ENCODE measurements at regions not wholly inside any gene's neighbourhood (a gene's known extent, or its start where the extent isn't known, plus 50 kb on each side); places are given as distances from the start of the nearest gene placed in this dataset.

GRCh38 chr12:60710246-60710645 lies 1114.4 kb downstream of the SLC16A7 start:
- Histone ChIP-seq H3F3A (ENCODE audit: insufficient read depth, low read length, poor library complexity, severe bottlenecking) (no peaks in the 10 kb centered on the region), H3K79me2 (replicated peaks; ENCODE audit: insufficient read depth, low read length) (no peaks in the 10 kb centered on the region), H3K9me3 (ENCODE audit: low read length) (no peaks in the 10 kb centered on the region), H3K36me3 (ENCODE audit: insufficient read depth, low read length) (no peaks in the 10 kb centered on the region), H3K9me2 (ENCODE audit: insufficient read depth, low read length) (no peaks in the 10 kb centered on the region), H4K20me1 (ENCODE audit: insufficient read depth) (no peaks in the 10 kb centered on the region), H3K4me3 (ENCODE audit: low read length) (no peak overlapping the region), H2AFZ (ENCODE audit: low read depth, low read length) (no peak overlapping the region), H3K4me2 (ENCODE audit: low read length) (no peak overlapping the region), H3K27ac (ENCODE audit: low read length) (no peak overlapping the region), H3K9ac (ENCODE audit: low read length) (no peak overlapping the region), H3K27me3 (ENCODE audit: insufficient read depth, low read depth, low read length) (no peaks in the 10 kb centered on the region)
- no peak for TF ChIP-seq EZH2 (IDR thresholded peaks at IDR 0.05; ENCODE audit: borderline replicate concordance, insufficient read depth, low read length, poor library complexity, severe bottlenecking)
- TF ChIP-seq, protein P1, sequence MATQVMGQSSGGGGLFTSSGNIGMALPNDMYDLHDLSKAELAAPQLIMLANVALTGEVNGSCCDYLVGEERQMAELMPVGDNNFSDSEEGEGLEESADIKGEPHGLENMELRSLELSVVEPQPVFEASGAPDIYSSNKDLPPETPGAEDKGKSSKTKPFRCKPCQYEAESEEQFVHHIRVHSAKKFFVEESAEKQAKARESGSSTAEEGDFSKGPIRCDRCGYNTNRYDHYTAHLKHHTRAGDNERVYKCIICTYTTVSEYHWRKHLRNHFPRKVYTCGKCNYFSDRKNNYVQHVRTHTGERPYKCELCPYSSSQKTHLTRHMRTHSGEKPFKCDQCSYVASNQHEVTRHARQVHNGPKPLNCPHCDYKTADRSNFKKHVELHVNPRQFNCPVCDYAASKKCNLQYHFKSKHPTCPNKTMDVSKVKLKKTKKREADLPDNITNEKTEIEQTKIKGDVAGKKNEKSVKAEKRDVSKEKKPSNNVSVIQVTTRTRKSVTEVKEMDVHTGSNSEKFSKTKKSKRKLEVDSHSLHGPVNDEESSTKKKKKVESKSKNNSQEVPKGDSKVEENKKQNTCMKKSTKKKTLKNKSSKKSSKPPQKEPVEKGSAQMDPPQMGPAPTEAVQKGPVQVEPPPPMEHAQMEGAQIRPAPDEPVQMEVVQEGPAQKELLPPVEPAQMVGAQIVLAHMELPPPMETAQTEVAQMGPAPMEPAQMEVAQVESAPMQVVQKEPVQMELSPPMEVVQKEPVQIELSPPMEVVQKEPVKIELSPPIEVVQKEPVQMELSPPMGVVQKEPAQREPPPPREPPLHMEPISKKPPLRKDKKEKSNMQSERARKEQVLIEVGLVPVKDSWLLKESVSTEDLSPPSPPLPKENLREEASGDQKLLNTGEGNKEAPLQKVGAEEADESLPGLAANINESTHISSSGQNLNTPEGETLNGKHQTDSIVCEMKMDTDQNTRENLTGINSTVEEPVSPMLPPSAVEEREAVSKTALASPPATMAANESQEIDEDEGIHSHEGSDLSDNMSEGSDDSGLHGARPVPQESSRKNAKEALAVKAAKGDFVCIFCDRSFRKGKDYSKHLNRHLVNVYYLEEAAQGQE (IDR thresholded peaks at IDR 0.05; ENCODE audit: borderline replicate concordance): no peak
- TF ChIP-seq POLR2AphosphoS5 (IDR thresholded peaks at IDR 0.05): no peak
- no peak for TF ChIP-seq EP300 (conservative IDR thresholded peaks at IDR 0.05; ENCODE audit: poor library complexity, severe bottlenecking)
- no peak for TF ChIP-seq TAF1 (IDR thresholded peaks at IDR 0.05; ENCODE audit: low read depth)
- TF ChIP-seq SMC3 (conservative IDR thresholded peaks at IDR 0.05; ENCODE audit: poor library complexity): no peak
- TF ChIP-seq CTCF (IDR thresholded peaks at IDR 0.05; ENCODE audit: poor library complexity, severe bottlenecking): no peak
- TF ChIP-seq MXI1 (conservative IDR thresholded peaks at IDR 0.05; ENCODE audit: poor library complexity, severe bottlenecking): no peak
- no peak for TF ChIP-seq RAD21 (conservative IDR thresholded peaks at IDR 0.05)

DNA sequence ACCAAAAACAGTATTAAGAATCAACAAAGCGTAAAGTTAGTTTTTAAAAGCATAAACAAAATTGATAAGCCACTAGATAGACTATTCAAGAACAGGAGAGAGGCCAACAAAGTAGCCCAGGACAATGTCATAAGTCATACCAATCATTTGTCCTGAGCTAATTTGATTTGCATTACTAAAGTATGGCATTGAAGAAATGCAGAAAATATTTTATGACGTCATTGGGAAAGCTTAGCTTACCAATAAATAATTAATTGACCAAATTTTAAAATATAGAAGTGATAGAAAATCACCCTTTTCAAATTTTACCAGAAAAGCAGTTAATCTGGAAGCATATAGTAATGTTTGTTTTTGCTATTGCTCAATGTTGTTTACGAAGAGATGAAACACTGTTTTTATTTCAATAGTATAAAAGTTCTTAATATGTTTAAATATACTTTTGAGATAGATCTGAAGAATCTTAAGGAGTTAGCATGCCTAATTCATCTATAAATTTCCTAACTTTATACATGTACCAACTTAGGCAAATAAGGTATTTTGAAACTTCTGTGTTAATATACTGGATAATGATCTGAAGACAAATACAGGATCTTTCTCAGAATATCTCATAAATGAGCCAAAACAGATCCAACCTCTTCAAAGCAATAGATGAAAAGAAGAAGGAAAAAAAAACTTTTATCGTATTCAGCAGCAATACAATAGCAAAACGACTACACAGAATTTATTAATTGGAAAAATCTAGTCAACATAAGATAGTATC lies 1118.5 kb downstream of the SLC16A7 start:
- Histone ChIP-seq H3K27me3 (ENCODE audit: insufficient read depth, low read depth, low read length) (no peaks in the 10 kb centered on the region), H2AFZ (ENCODE audit: low read depth, low read length) (no peak overlapping the region)
- TF ChIP-seq MXI1 (conservative IDR thresholded peaks at IDR 0.05; ENCODE audit: poor library complexity, severe bottlenecking) (no peak), EP300 (conservative IDR thresholded peaks at IDR 0.05; ENCODE audit: poor library complexity, severe bottlenecking) (no peak), POLR2AphosphoS5 (IDR thresholded peaks at IDR 0.05) (no peak), CTCF (IDR thresholded peaks at IDR 0.05; ENCODE audit: poor library complexity, severe bottlenecking) (no peak), EZH2 (IDR thresholded peaks at IDR 0.05; ENCODE audit: borderline replicate concordance, insufficient read depth, low read length, poor library complexity, severe bottlenecking) (no peak), SMC3 (conservative IDR thresholded peaks at IDR 0.05; ENCODE audit: poor library complexity) (no peak), RAD21 (conservative IDR thresholded peaks at IDR 0.05) (no peak), TAF1 (IDR thresholded peaks at IDR 0.05; ENCODE audit: low read depth) (no peak)
- TF ChIP-seq, protein P1 (IDR thresholded peaks at IDR 0.05; ENCODE audit: borderline replicate concordance): no peak

More for the DNA sequence above, 1118.5 kb downstream of the SLC16A7 start:
- no peak overlapping the region for H3K27ac ChIP-seq (ENCODE audit: low read length)
- H3K4me3 ChIP-seq (ENCODE audit: low read length): no peak overlapping the region
- no peaks in the 10 kb centered on the region for H4K20me1 ChIP-seq (ENCODE audit: insufficient read depth)
- H3K9me3 ChIP-seq (ENCODE audit: low read length): no peaks in the 10 kb centered on the region
- no peaks in the 10 kb centered on the region for H3K36me3 ChIP-seq (ENCODE audit: insufficient read depth, low read length)
- no peak overlapping the region for H3K9ac ChIP-seq (ENCODE audit: low read length)
- H3K4me2 ChIP-seq (ENCODE audit: low read length): no peak overlapping the region
- no peaks in the 10 kb centered on the region for H3K79me2 ChIP-seq (replicated peaks; ENCODE audit: insufficient read depth, low read length)
- no peaks in the 10 kb centered on the region for H3K9me2 ChIP-seq (ENCODE audit: insufficient read depth, low read length)
- H3F3A ChIP-seq (ENCODE audit: insufficient read depth, low read length, poor library complexity, severe bottlenecking): no peaks in the 10 kb centered on the region

Data from neural cell (in vitro differentiated cells).